GM23338 (cell line): ENCODE measurements at regions not wholly inside any gene's neighbourhood (a gene's known extent, or its start where the extent isn't known, plus 50 kb on each side); places are given as distances from the start of the nearest gene placed in this dataset.
A peak's percentile ranks its signal among the peaks of the same experiment; 100 is the strongest.

ENCODE experiments used
- ATAC-seq: fragments of 200-7000 bp; cut with Tn5 transposase; 3 replicates; pipeline ENCODE4 v1.9.1; 2020
- DNase-seq: peaks from one replicate; pipeline ENCODE4 v3.0.0-alpha.2; 2015; ENCODE audit warnings: low spot score
- H2AFZ ChIP-seq: fragments of 200-600 bp; sonication (generic); 2 replicates; pipeline ENCODE4 v1.8.0; 2016; ENCODE audit warnings: antibody characterized with exemption, mild to moderate bottlenecking, moderate library complexity
- H3F3A ChIP-seq: fragments of 200-600 bp; sonication (generic); replicated peaks from 2 replicates; pipeline ENCODE4 v1.8.0; 2017; ENCODE audit warnings: antibody characterized with exemption, mixed run types, low read depth
- H3K27ac ChIP-seq: fragments of 200-600 bp; sonication (generic); 2 replicates; pipeline ENCODE4 v1.6.1; 2016; ENCODE audit warnings: low read depth
- H3K27me3 ChIP-seq: fragments of 200-600 bp; sonication (generic); 2 replicates; pipeline ENCODE4 v1.8.0; 2016; ENCODE audit warnings: mild to moderate bottlenecking, mixed run types, moderate library complexity; ENCODE audit not compliant: insufficient read depth
- H3K36me3 ChIP-seq: fragments of 200-600 bp; sonication (generic); 2 replicates; pipeline ENCODE4 v1.8.0; 2016; ENCODE audit warnings: mild to moderate bottlenecking; ENCODE audit not compliant: insufficient read depth
- H3K4me1 ChIP-seq: fragments of 200-600 bp; sonication (generic); 2 replicates; pipeline ENCODE4 v1.8.0; 2016; ENCODE audit warnings: mild to moderate bottlenecking, moderate library complexity; ENCODE audit not compliant: insufficient read depth
- H3K4me2 ChIP-seq: fragments of 200-600 bp; sonication (generic); 2 replicates; pipeline ENCODE4 v1.7.1; 2017; ENCODE audit warnings: mixed run types
- H3K4me3 ChIP-seq: fragments of 200-600 bp; sonication (generic); 2 replicates; pipeline ENCODE4 v1.6.1; 2016; ENCODE audit warnings: mixed run types
- H3K79me2 ChIP-seq: fragments of 200-600 bp; sonication (generic); replicated peaks from 2 replicates; pipeline ENCODE4 v1.8.0; 2017; ENCODE audit warnings: mild to moderate bottlenecking; ENCODE audit not compliant: insufficient read depth
- H3K9me2 ChIP-seq: fragments of 200-600 bp; sonication (generic); 2 replicates; pipeline ENCODE4 v1.8.0; 2017; ENCODE audit not compliant: insufficient read depth
- H4K20me1 ChIP-seq: fragments of 200-600 bp; sonication (generic); replicated peaks from 2 replicates; pipeline ENCODE4 v1.8.0; 2017; ENCODE audit warnings: mild to moderate bottlenecking; ENCODE audit not compliant: insufficient read depth
- H3K27ac Mint-ChIP-seq: 2 replicates; pipeline ENCODE4 v1.8.0; 2020; ENCODE audit warnings: inconsistent platforms, mild to moderate bottlenecking, moderate library complexity, mixed read lengths
- H3K27me3 Mint-ChIP-seq: 3 replicates; pipeline ENCODE4 v1.8.0; 2022; ENCODE audit warnings: low read depth, mild to moderate bottlenecking, moderate library complexity, mixed read lengths, inconsistent platforms; ENCODE audit not compliant: insufficient read depth, poor library complexity
- H3K36me3 Mint-ChIP-seq: 3 replicates; pipeline ENCODE4 v1.8.0; 2021; ENCODE audit warnings: low read depth, mild to moderate bottlenecking, inconsistent platforms, moderate library complexity, mixed read lengths
- H3K4me1 Mint-ChIP-seq: 3 replicates; pipeline ENCODE4 v1.8.0; 2020; ENCODE audit warnings: mild to moderate bottlenecking, inconsistent platforms, mixed read lengths
- H3K4me3 Mint-ChIP-seq: 3 replicates; pipeline ENCODE4 v1.8.0; 2021; ENCODE audit warnings: moderate library complexity, mild to moderate bottlenecking, inconsistent platforms, mixed read lengths
- H3K9me3 Mint-ChIP-seq: 3 replicates; pipeline ENCODE4 v1.8.0; 2020; ENCODE audit warnings: moderate library complexity, mild to moderate bottlenecking, inconsistent platforms, mixed read lengths
- CREB1 ChIP-seq: fragments of 250-450 bp; sonication (Bioruptor Pico); IDR thresholded peaks from 2 replicates; pipeline ENCODE4 v1.5.0; 2020; ENCODE audit warnings: low read depth, mild to moderate bottlenecking, moderate library complexity
- EZH2 ChIP-seq: fragments of 200-600 bp; sonication (generic); IDR thresholded peaks from one replicate; pipeline ENCODE4 v1.8.0; 2017; ENCODE audit warnings: antibody characterized with exemption, mild to moderate bottlenecking, low read depth; ENCODE audit not compliant: unreplicated experiment
- EZH2phosphoT487 ChIP-seq: fragments of 200-600 bp; sonication (generic); IDR thresholded peaks from one replicate; pipeline ENCODE4 v1.8.1; 2018; ENCODE audit warnings: antibody characterized with exemption; ENCODE audit not compliant: unreplicated experiment
- JUNB ChIP-seq: IDR thresholded peaks from one replicate; pipeline ENCODE4 v1.6.1; 2016; ENCODE audit warnings: antibody characterized with exemption; ENCODE audit not compliant: unreplicated experiment
- NANOG ChIP-seq: IDR thresholded peaks from 2 replicates; pipeline ENCODE4 v1.6.1; 2016; ENCODE audit warnings: antibody characterized with exemption, borderline replicate concordance
- POLR2AphosphoS5 ChIP-seq: IDR thresholded peaks from 2 replicates; pipeline ENCODE4 v1.6.1; 2016; ENCODE audit warnings: antibody characterized with exemption, low read depth
- STAT1 ChIP-seq: IDR thresholded peaks from one replicate; pipeline ENCODE4 v1.6.1; 2016; ENCODE audit warnings: antibody characterized with exemption; ENCODE audit not compliant: unreplicated experiment
- ZNF114 ChIP-seq: fragments of 250-450 bp; sonication (Bioruptor Pico); IDR thresholded peaks from 2 replicates; pipeline ENCODE4 v1.5.0; 2020; ENCODE audit warnings: mild to moderate bottlenecking, moderate library complexity
- ZNF331 ChIP-seq: fragments of 250-450 bp; sonication (Bioruptor Pico); IDR thresholded peaks from 2 replicates; pipeline ENCODE4 v1.5.0; 2020; ENCODE audit warnings: low read depth, mild to moderate bottlenecking, moderate library complexity
- ZNF462 ChIP-seq: fragments of 250-450 bp; sonication (Bioruptor Pico); IDR thresholded peaks from 2 replicates; pipeline ENCODE4 v1.5.0; 2020; ENCODE audit warnings: mild to moderate bottlenecking, moderate library complexity
- TF ChIP-seq, protein P1 (sequence below): IDR thresholded peaks from 2 replicates; pipeline ENCODE4 v1.6.1; 2016; ENCODE audit warnings: antibody characterized with exemption
- TF ChIP-seq, protein P2 (sequence below), 2 experiments: fragments of 200-600 bp in 1 of 2; sonication (generic) in 1 of 2; conservative IDR thresholded peaks; 2 replicates each; pipeline versions ENCODE4 v1.5.1 to v1.6.1; 2016 to 2017; ENCODE audit warnings: antibody characterized with exemption in 2 of 2, low read depth in 2 of 2, mild to moderate bottlenecking in 2 of 2, moderate library complexity in 1 of 2
- TF ChIP-seq, protein P3 (sequence below): IDR thresholded peaks from one replicate; pipeline ENCODE4 v1.6.1; 2018; ENCODE audit warnings: antibody characterized with exemption; ENCODE audit not compliant: unreplicated experiment

DNA sequence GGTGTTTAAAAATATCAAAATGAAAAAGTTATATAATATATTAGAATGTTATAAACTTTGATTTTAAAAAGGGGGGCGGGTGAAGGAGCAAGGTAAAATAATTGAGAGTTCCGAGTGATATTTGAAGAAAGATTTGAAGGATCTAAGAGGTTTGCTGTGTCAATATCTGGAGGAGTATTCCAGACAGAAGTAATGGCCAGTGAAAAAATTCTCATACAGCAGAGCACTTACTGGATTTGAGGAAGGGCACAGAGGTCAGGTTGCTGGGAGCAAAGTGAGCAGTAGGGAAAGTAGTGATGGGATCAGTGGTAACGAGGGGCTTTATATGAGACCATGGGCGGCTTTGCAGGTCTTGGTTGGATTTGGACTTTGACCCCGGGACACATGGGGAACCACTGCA, 531.5 kb downstream of the ADCYAP1 start:
- H3K36me3 ChIP-seq, result no peaks in the 10 kb centered on the region
- DNase-seq (no peak), ATAC-seq (no peak)
- H4K20me1 ChIP-seq, result no peaks in the 10 kb centered on the region
- no peaks in the 10 kb centered on the region for H3K27me3 ChIP-seq
- peak overlapping the region; percentile 54; the same call in 1 of the 2 replicates for H2AFZ ChIP-seq
- TF ChIP-seq EZH2phosphoT487 (no peak), ZNF114 (CRISPR knock-in tag) (no peak), POLR2AphosphoS5 (no peak), NANOG (no peak), CREB1 (CRISPR knock-in tag) (no peak), ZNF331 (CRISPR knock-in tag) (no peak), JUNB (no peak), STAT1 (no peak), ZNF462 (CRISPR knock-in tag) (no peak), EZH2 (no peak)
- TF ChIP-seq, protein P1, sequence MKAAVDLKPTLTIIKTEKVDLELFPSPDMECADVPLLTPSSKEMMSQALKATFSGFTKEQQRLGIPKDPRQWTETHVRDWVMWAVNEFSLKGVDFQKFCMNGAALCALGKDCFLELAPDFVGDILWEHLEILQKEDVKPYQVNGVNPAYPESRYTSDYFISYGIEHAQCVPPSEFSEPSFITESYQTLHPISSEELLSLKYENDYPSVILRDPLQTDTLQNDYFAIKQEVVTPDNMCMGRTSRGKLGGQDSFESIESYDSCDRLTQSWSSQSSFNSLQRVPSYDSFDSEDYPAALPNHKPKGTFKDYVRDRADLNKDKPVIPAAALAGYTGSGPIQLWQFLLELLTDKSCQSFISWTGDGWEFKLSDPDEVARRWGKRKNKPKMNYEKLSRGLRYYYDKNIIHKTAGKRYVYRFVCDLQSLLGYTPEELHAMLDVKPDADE, result no peak
- TF ChIP-seq, protein P2, sequence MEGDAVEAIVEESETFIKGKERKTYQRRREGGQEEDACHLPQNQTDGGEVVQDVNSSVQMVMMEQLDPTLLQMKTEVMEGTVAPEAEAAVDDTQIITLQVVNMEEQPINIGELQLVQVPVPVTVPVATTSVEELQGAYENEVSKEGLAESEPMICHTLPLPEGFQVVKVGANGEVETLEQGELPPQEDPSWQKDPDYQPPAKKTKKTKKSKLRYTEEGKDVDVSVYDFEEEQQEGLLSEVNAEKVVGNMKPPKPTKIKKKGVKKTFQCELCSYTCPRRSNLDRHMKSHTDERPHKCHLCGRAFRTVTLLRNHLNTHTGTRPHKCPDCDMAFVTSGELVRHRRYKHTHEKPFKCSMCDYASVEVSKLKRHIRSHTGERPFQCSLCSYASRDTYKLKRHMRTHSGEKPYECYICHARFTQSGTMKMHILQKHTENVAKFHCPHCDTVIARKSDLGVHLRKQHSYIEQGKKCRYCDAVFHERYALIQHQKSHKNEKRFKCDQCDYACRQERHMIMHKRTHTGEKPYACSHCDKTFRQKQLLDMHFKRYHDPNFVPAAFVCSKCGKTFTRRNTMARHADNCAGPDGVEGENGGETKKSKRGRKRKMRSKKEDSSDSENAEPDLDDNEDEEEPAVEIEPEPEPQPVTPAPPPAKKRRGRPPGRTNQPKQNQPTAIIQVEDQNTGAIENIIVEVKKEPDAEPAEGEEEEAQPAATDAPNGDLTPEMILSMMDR (conservative IDR thresholded peaks at IDR 0.05; ENCODE audit: low read depth in 2 of 2), result no peak
- TF ChIP-seq, protein P3, sequence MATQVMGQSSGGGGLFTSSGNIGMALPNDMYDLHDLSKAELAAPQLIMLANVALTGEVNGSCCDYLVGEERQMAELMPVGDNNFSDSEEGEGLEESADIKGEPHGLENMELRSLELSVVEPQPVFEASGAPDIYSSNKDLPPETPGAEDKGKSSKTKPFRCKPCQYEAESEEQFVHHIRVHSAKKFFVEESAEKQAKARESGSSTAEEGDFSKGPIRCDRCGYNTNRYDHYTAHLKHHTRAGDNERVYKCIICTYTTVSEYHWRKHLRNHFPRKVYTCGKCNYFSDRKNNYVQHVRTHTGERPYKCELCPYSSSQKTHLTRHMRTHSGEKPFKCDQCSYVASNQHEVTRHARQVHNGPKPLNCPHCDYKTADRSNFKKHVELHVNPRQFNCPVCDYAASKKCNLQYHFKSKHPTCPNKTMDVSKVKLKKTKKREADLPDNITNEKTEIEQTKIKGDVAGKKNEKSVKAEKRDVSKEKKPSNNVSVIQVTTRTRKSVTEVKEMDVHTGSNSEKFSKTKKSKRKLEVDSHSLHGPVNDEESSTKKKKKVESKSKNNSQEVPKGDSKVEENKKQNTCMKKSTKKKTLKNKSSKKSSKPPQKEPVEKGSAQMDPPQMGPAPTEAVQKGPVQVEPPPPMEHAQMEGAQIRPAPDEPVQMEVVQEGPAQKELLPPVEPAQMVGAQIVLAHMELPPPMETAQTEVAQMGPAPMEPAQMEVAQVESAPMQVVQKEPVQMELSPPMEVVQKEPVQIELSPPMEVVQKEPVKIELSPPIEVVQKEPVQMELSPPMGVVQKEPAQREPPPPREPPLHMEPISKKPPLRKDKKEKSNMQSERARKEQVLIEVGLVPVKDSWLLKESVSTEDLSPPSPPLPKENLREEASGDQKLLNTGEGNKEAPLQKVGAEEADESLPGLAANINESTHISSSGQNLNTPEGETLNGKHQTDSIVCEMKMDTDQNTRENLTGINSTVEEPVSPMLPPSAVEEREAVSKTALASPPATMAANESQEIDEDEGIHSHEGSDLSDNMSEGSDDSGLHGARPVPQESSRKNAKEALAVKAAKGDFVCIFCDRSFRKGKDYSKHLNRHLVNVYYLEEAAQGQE, result no peak
- Mint-ChIP-seq H3K36me3 (no peaks in the 10 kb centered on the region), H3K4me3 (no peak overlapping the region), H3K4me1 (no peaks in the 10 kb centered on the region), H3K27ac (no peak overlapping the region), H3K9me3 (no peaks in the 10 kb centered on the region), H3K27me3 (peaks cover 2% of the 10 kb centered on the region)
- H3K79me2 ChIP-seq, result no peaks in the 10 kb centered on the region
- H3K4me1 ChIP-seq, result no peaks in the 10 kb centered on the region
- no peaks in the 10 kb centered on the region for H3K9me2 ChIP-seq
- no peak overlapping the region for H3K4me3 ChIP-seq
- no peak overlapping the region for H3K4me2 ChIP-seq
- H3K27ac ChIP-seq, result no peak overlapping the region
- H3F3A ChIP-seq, result no peaks in the 10 kb centered on the region
